Spleen (tissue), 11 donors: ENCODE measurements at regions not wholly inside any gene's neighbourhood (a gene's known extent, or its start where the extent isn't known, plus 50 kb on each side); places are given as distances from the start of the nearest gene placed in this dataset.

Experiments
- DNase-seq: peaks from one replicate; pipeline ENCODE4 v3.0.0-alpha.2; 2020
- H3K27ac ChIP-seq, 8 donors: fragments of 200-600 bp; sonication (generic) in 7 of 8; 1 replicate in 4 of 8; 2 replicates in 4 of 8; pipeline versions ENCODE4 v1.5.0 to v1.8.0; 2016 to 2021; ENCODE audit warnings: inconsistent platforms in 4 of 8, mild to moderate bottlenecking in 4 of 8, moderate library complexity in 1 of 8
- H3K27me3 ChIP-seq, 7 donors: fragments of 200-600 bp; sonication (generic) in 6 of 7; replicated peaks in 1 of 7; 1 replicate in 4 of 7; 2 replicates in 3 of 7; pipeline versions ENCODE4 v1.5.0 to v1.8.0; 2016 to 2021; ENCODE audit warnings: inconsistent platforms in 3 of 7, mild to moderate bottlenecking in 1 of 7
- H3K36me3 ChIP-seq, 6 donors: fragments of 200-600 bp; sonication (generic) in 5 of 6; 1 replicate in 4 of 6; 2 replicates in 2 of 6; pipeline versions ENCODE4 v1.5.0 to v1.8.0; 2016 to 2021; ENCODE audit warnings: inconsistent platforms in 2 of 6
- H3K4me1 ChIP-seq, 6 donors: fragments of 200-600 bp; sonication (generic) in 5 of 6; 1 replicate in 3 of 6; 2 replicates in 3 of 6; pipeline versions ENCODE4 v1.5.0 to v1.8.0; 2016 to 2021; ENCODE audit warnings: inconsistent platforms in 3 of 6
- H3K4me3 ChIP-seq, 8 donors: fragments of 200-600 bp; sonication (generic) in 7 of 8; 1 replicate in 4 of 8; 2 replicates in 4 of 8; pipeline versions ENCODE4 v1.5.0 to v1.8.0; 2016 to 2021; ENCODE audit warnings: inconsistent platforms in 4 of 8, mild to moderate bottlenecking in 4 of 8, moderate library complexity in 2 of 8
- H3K9me3 ChIP-seq, 8 donors: fragments of 200-600 bp; sonication (generic) in 7 of 8; 1 replicate in 4 of 8; 2 replicates in 4 of 8; pipeline versions ENCODE4 v1.5.0 to v1.8.0; 2016 to 2021; ENCODE audit warnings: inconsistent platforms in 4 of 8
- CTCF ChIP-seq, 11 experiments: fragments of 200-600 bp in 7 of 11; fragments of 450-650 bp in 4 of 11; sonication (generic) in 4 of 11; IDR thresholded peaks in 8 of 11; conservative IDR thresholded peaks in 3 of 11; 1 replicate in 7 of 11; 2 replicates in 4 of 11; pipeline versions ENCODE4 v1.4.0 to v1.8.0; 2016 to 2021; ENCODE audit warnings: antibody characterized with exemption in 11 of 11, inconsistent platforms in 4 of 11, mild to moderate bottlenecking in 1 of 11
- POLR2A ChIP-seq, 3 donors: fragments of 450-650 bp; IDR thresholded peaks; one replicate each; pipeline ENCODE4 v1.5.1; 2017; ENCODE audit warnings: antibody characterized with exemption in 3 of 3, mild to moderate bottlenecking in 1 of 3
- POLR2AphosphoS5 ChIP-seq, 3 donors: sonication (generic); formaldehyde crosslinking; IDR thresholded peaks; one replicate each; pipeline ENCODE4 v1.5.1; 2017; ENCODE audit warnings: antibody characterized with exemption in 3 of 3
- WGBS, 5 donors: extraction: QIAGEN DNeasy Blood & Tissue Kit in 3 of 5; methylation state at CpG; one replicate each; pipeline versions ENCODE4 v1.1.5 to v1.1.7; 2013 to 2018; 5-methylcytosine and 5-hydroxymethylcytosine counted together
- intact Hi-C: fragments of 100-400 bp; cut with DNase I; formaldehyde crosslinking; loops from one replicate; pipeline ENCODE4 v1.15.0; 2023; ENCODE audit warnings: low total_unique reads
- donor health status: healthy with polysubstance abuse.
- donor health status: DM: no; HTN: no; CAD: no; lungs with moderate emphysema.
- donor health status: DM: no; HTN: no; CAD: no.
- donor health status: Bipolar disorder and iron deficiency.
- donor health status: healthy.
- donor health status: DM: no; HTN: no; CAD: no.
- donor health status: DM: yes; HTN: yes; CAD: no.

- H3K27ac ChIP-seq, result no peak overlapping the region
- WGBS, 5 donors, result 83 to 95% (median 91%) methylated on average over 4 to 13 of the region's 13 CpGs
- H3K36me3 ChIP-seq, result no peaks in the 10 kb centered on the region
- intact Hi-C loops, result no loop called here
- DNase-seq, result no peak
- H3K27me3 ChIP-seq, result no peaks in the 10 kb centered on the region
- no peaks in the 10 kb centered on the region for H3K9me3 ChIP-seq
- H3K4me3 ChIP-seq, result no peak overlapping the region
- peaks cover 0 to 21% (median 10%) of the 10 kb centered on the region in 6 donors for H3K4me1 ChIP-seq
- TF ChIP-seq CTCF (IDR thresholded peaks at IDR 0.05 in 8 of 11, conservative IDR thresholded peaks at IDR 0.05 in 3 of 11) (no peak), POLR2AphosphoS5 (IDR thresholded peaks at IDR 0.05) (no peak), POLR2A (IDR thresholded peaks at IDR 0.05) (no peak)
These were observed 89.1 kb upstream of the BOD1 start for GRCh38 chr5:173705512-173706044.

- no peak for TF ChIP-seq POLR2A (IDR thresholded peaks at IDR 0.05)
- no peak for TF ChIP-seq POLR2AphosphoS5 (IDR thresholded peaks at IDR 0.05)
- DNase-seq, result no peak
- 76 to 89% (median 86%) methylated on average over 4 of the region's 4 CpGs for WGBS, 5 donors
These were observed 90.2 kb upstream of the BOD1 start for GRCh38 chr5:173706700-173707099.

GRCh38 chr5:173707392-173707791, 90.9 kb upstream of the BOD1 start:
- TF ChIP-seq POLR2AphosphoS5 (IDR thresholded peaks at IDR 0.05) (peak in 2 of 3 donors; percentile 25 to 27), POLR2A (IDR thresholded peaks at IDR 0.05) (no peak)
- DNase-seq, result no peak
- intact Hi-C loops, result no loop called here
- Histone ChIP-seq H3K27me3 (no peaks in the 10 kb centered on the region), H3K36me3 (no peaks in the 10 kb centered on the region), H3K4me1 (peaks cover 0 to 21% (median 10%) of the 10 kb centered on the region in 6 donors), H3K4me3 (no peak overlapping the region), H3K27ac (no peak overlapping the region), H3K9me3 (no peaks in the 10 kb centered on the region)
- 53 to 65% (median 61%) methylated on average over 4 of the region's 4 CpGs for WGBS, 5 donors

More at GRCh38 chr5:173706700-173707099, 90.2 kb upstream of the BOD1 start:
- no peaks in the 10 kb centered on the region for H3K9me3 ChIP-seq
- H3K27ac ChIP-seq, result no peak overlapping the region
- intact Hi-C loops, result no loop called here
- H3K36me3 ChIP-seq, result no peaks in the 10 kb centered on the region
- H3K4me3 ChIP-seq, result no peak overlapping the region
- H3K4me1 ChIP-seq, result peaks cover 0 to 21% (median 10%) of the 10 kb centered on the region in 6 donors
- H3K27me3 ChIP-seq, result no peaks in the 10 kb centered on the region

GRCh38 chr5:173709145-173709544, 92.7 kb upstream of the BOD1 start:
- TF ChIP-seq POLR2AphosphoS5 (IDR thresholded peaks at IDR 0.05), result no peak
- no peak for TF ChIP-seq POLR2A (IDR thresholded peaks at IDR 0.05)
- TF ChIP-seq CTCF (IDR thresholded peaks at IDR 0.05 in 8 of 11, conservative IDR thresholded peaks at IDR 0.05 in 3 of 11), result no peak
- Histone ChIP-seq H3K4me3 (no peak overlapping the region), H3K4me1 (peaks cover 0 to 22% (median 11%) of the 10 kb centered on the region in 6 donors), H3K27me3 (no peaks in the 10 kb centered on the region), H3K9me3 (no peaks in the 10 kb centered on the region), H3K27ac (no peak overlapping the region), H3K36me3 (no peaks in the 10 kb centered on the region)
- intact Hi-C loops, result no loop called here
- no peak for DNase-seq
- 88 to 91% (median 90%) methylated on average over 3 of the region's 3 CpGs for WGBS, 5 donors

GRCh38 chr5:173709761-173710160, 93.3 kb upstream of the BOD1 start:
- Histone ChIP-seq H3K27ac (no peak overlapping the region), H3K9me3 (no peaks in the 10 kb centered on the region), H3K27me3 (no peaks in the 10 kb centered on the region), H3K4me1 (peaks cover 0 to 25% (median 13%) of the 10 kb centered on the region in 6 donors), H3K4me3 (no peak overlapping the region), H3K36me3 (no peaks in the 10 kb centered on the region)
- WGBS, 5 donors, result 60 to 82% (median 81%) methylated on average over 1 to 6 of the region's 6 CpGs
- TF ChIP-seq POLR2A (IDR thresholded peaks at IDR 0.05) (no peak), CTCF (IDR thresholded peaks at IDR 0.05 in 8 of 11, conservative IDR thresholded peaks at IDR 0.05 in 3 of 11) (no peak), POLR2AphosphoS5 (IDR thresholded peaks at IDR 0.05) (no peak)
- no peak for DNase-seq
- intact Hi-C loops, result no loop called here
